OCI-LY1 (cell line): ENCODE measurements at regions not wholly inside any gene's neighbourhood (a gene's known extent, or its start where the extent isn't known, plus 50 kb on each side); places are given as distances from the start of the nearest gene placed in this dataset.

ENCODE experiments used
- H2AFZ ChIP-seq: fragments of 200-600 bp; sonication (generic), shearing (Covaris generic); 2 replicates; pipeline ENCODE4 v1.6.0; 2014; ENCODE audit warnings: antibody characterized with exemption, mild to moderate bottlenecking, low read length
- H3F3A ChIP-seq: fragments of 200-600 bp; sonication (generic), shearing (Covaris generic); 2 replicates; pipeline ENCODE4 v1.6.0; 2014; ENCODE audit warnings: mild to moderate bottlenecking, antibody characterized with exemption, low read length, moderate library complexity; ENCODE audit not compliant: insufficient read depth
- H3K27ac ChIP-seq: fragments of 200-600 bp; sonication (generic); 2 replicates; pipeline ENCODE4 v1.5.1; 2014; ENCODE audit warnings: low read length, mixed run types, mild to moderate bottlenecking, low read depth; ENCODE audit not compliant: poor library complexity, severe bottlenecking
- H3K27me3 ChIP-seq: fragments of 200-600 bp; sonication (generic); 2 replicates; pipeline ENCODE4 v1.6.0; 2014; ENCODE audit warnings: antibody characterized with exemption, mild to moderate bottlenecking, low read length, moderate library complexity; ENCODE audit not compliant: insufficient read depth
- H3K36me3 ChIP-seq: fragments of 200-600 bp; sonication (generic); 2 replicates; pipeline ENCODE4 v1.6.1; 2014; ENCODE audit warnings: mild to moderate bottlenecking, antibody characterized with exemption, low read length, moderate library complexity, mixed read lengths; ENCODE audit not compliant: insufficient read depth
- H3K4me1 ChIP-seq: fragments of 200-600 bp; sonication (generic); 2 replicates; pipeline ENCODE4 v1.5.1; 2014; ENCODE audit warnings: mild to moderate bottlenecking, low read length, moderate library complexity; ENCODE audit not compliant: insufficient read depth, severe bottlenecking
- H3K4me2 ChIP-seq: fragments of 200-600 bp; sonication (generic), shearing (Covaris generic); 2 replicates; pipeline ENCODE4 v1.6.1; 2014; ENCODE audit warnings: low read length
- H3K4me3 ChIP-seq: fragments of 200-600 bp; sonication (generic); 2 replicates; pipeline ENCODE4 v1.5.1; 2014; ENCODE audit warnings: low read length, low read depth, mild to moderate bottlenecking, mixed read lengths; ENCODE audit not compliant: poor library complexity, severe bottlenecking
- H3K79me2 ChIP-seq: fragments of 200-600 bp; shearing (Covaris generic); 2 replicates; pipeline ENCODE4 v1.6.1; 2016; ENCODE audit warnings: mixed run types, low read length, mixed read lengths; ENCODE audit not compliant: insufficient read depth
- H3K9ac ChIP-seq: fragments of 200-600 bp; sonication (generic), shearing (Covaris generic); 2 replicates; pipeline ENCODE4 v1.6.1; 2014; ENCODE audit warnings: mild to moderate bottlenecking, low read length, mixed read lengths
- H3K9me2 ChIP-seq: fragments of 200-600 bp; sonication (generic), shearing (Covaris generic); 2 replicates; pipeline ENCODE4 v1.6.1; 2014; ENCODE audit warnings: low read depth, mild to moderate bottlenecking, low read length, mixed read lengths
- H3K9me3 ChIP-seq: fragments of 200-600 bp; shearing (Covaris generic); 2 replicates; pipeline ENCODE4 v1.6.1; 2014; ENCODE audit warnings: low read length, mixed read lengths
- H4K20me1 ChIP-seq: fragments of 200-600 bp; sonication (generic), shearing (Covaris generic); 2 replicates; pipeline ENCODE4 v1.6.0; 2016; ENCODE audit warnings: mild to moderate bottlenecking, low read length; ENCODE audit not compliant: insufficient read depth
- EZH2 ChIP-seq: fragments of 200-600 bp; sonication (generic), shearing (Covaris generic); IDR thresholded peaks from 2 replicates; pipeline ENCODE4 v1.8.0; 2017; ENCODE audit warnings: borderline replicate concordance, mixed run types, mild to moderate bottlenecking, antibody characterized with exemption, low read length, moderate library complexity, mixed read lengths
- TF ChIP-seq, protein P1 (sequence below): fragments of 200-600 bp; sonication (generic), shearing (Covaris generic); IDR thresholded peaks from 2 replicates; pipeline ENCODE4 v1.5.1; 2017; ENCODE audit warnings: mild to moderate bottlenecking, antibody characterized with exemption, low read length, moderate library complexity, mixed read lengths

- Histone ChIP-seq H4K20me1 (no peaks in the 10 kb centered on the region), H2AFZ (no peak overlapping the region), H3K4me3 (no peak overlapping the region), H3K4me2 (no peak overlapping the region), H3K79me2 (no peaks in the 10 kb centered on the region), H3K9ac (no peak overlapping the region), H3K27ac (no peak overlapping the region), H3K9me3 (no peaks in the 10 kb centered on the region), H3K4me1 (no peaks in the 10 kb centered on the region), H3K27me3 (no peaks in the 10 kb centered on the region; the same call in 1 of the 2 replicates), H3K36me3 (no peaks in the 10 kb centered on the region), H3K9me2 (no peaks in the 10 kb centered on the region), H3F3A (no peaks in the 10 kb centered on the region)
- TF ChIP-seq, protein P1, sequence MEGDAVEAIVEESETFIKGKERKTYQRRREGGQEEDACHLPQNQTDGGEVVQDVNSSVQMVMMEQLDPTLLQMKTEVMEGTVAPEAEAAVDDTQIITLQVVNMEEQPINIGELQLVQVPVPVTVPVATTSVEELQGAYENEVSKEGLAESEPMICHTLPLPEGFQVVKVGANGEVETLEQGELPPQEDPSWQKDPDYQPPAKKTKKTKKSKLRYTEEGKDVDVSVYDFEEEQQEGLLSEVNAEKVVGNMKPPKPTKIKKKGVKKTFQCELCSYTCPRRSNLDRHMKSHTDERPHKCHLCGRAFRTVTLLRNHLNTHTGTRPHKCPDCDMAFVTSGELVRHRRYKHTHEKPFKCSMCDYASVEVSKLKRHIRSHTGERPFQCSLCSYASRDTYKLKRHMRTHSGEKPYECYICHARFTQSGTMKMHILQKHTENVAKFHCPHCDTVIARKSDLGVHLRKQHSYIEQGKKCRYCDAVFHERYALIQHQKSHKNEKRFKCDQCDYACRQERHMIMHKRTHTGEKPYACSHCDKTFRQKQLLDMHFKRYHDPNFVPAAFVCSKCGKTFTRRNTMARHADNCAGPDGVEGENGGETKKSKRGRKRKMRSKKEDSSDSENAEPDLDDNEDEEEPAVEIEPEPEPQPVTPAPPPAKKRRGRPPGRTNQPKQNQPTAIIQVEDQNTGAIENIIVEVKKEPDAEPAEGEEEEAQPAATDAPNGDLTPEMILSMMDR = no peak
- no peak for TF ChIP-seq EZH2
These were observed 252.9 kb downstream of the ETS1 start for GRCh38 chr11:128334311-128335044.

DNA sequence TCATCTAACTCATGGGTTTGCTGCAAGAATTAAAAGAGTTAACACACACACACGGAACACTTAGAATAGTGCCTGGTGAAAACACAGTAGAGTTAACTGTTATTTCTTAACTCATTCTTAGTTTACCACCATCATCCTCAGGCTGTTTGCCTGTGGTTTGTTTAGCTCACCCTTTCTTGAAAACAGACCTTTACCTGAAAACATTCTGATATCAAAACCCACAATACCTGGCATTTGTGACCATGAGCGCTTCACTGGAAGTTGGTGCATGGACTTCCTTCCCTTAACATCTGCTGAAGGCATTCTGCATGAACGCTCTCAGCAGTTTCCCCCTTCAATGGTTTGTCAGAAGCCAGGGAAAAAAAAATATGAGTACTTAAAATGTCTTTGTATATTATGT is 256.0 kb downstream of the ETS1 start:
- no peaks in the 10 kb centered on the region for H3K9me2 ChIP-seq
- no peak overlapping the region for H3K4me3 ChIP-seq
- H3K36me3 ChIP-seq = no peaks in the 10 kb centered on the region
- no peaks in the 10 kb centered on the region; the same call in 1 of the 2 replicates for H3K27me3 ChIP-seq
- TF ChIP-seq EZH2 = no peak
- TF ChIP-seq, protein P1 = no peak
- no peak overlapping the region for H3K4me2 ChIP-seq
- no peak overlapping the region for H3K27ac ChIP-seq
- no peak overlapping the region for H2AFZ ChIP-seq
- no peak overlapping the region for H3K9ac ChIP-seq
- no peaks in the 10 kb centered on the region for H3K79me2 ChIP-seq
- no peaks in the 10 kb centered on the region for H3K9me3 ChIP-seq
- H3F3A ChIP-seq = no peaks in the 10 kb centered on the region
- H3K4me1 ChIP-seq = no peaks in the 10 kb centered on the region
- no peaks in the 10 kb centered on the region for H4K20me1 ChIP-seq

DNA sequence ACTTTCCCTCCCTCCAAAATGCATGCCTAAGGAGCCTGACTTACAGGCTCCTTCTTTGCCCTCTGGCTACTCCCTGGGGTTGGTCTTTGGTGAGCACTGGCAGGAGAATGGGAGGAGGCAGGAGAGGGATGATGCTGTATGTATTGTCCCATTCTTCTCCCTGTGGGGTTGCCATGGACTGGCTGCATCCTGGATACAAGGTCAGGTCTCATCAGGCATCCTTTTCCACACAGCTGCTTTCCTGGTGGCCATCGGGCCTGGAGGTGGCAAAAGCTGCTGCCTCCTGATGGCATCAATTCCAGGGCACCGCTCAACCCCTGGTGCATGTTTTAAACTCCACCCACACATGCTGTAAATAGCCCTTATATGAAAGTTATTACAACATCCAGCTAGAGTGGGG is 257.2 kb downstream of the ETS1 start:
- H2AFZ ChIP-seq = no peak overlapping the region
- H3K4me2 ChIP-seq = no peak overlapping the region
- no peak overlapping the region for H3K27ac ChIP-seq
- H3K79me2 ChIP-seq = no peaks in the 10 kb centered on the region
- H3F3A ChIP-seq = no peaks in the 10 kb centered on the region
- no peaks in the 10 kb centered on the region for H4K20me1 ChIP-seq
- H3K36me3 ChIP-seq = no peaks in the 10 kb centered on the region
- no peak overlapping the region for H3K4me3 ChIP-seq
- H3K27me3 ChIP-seq = no peaks in the 10 kb centered on the region; the same call in 1 of the 2 replicates
- H3K4me1 ChIP-seq = no peaks in the 10 kb centered on the region
- TF ChIP-seq, protein P1 = no peak
- TF ChIP-seq EZH2 = no peak
- no peaks in the 10 kb centered on the region for H3K9me3 ChIP-seq
- no peaks in the 10 kb centered on the region for H3K9me2 ChIP-seq
- H3K9ac ChIP-seq = no peak overlapping the region
